Activated naive CD4-positive, alpha-beta T cell treated with anti-CD3 and anti-CD28 coated beads for 36 hours (primary cell): ENCODE measurements at regions not wholly inside any gene's neighbourhood (a gene's known extent, or its start where the extent isn't known, plus 50 kb on each side); places are given as distances from the start of the nearest gene placed in this dataset.

Source experiments
- CTCF ChIA-PET: fragments of 350-600 bp; sonication (Branson Sonifier 250); formaldehyde crosslinking; loops from one replicate; lab custom pipeline; 2021; ENCODE audit warnings: antibody characterized with exemption; lab: Charles Lee
- DNase-seq: peaks from one replicate; pipeline ENCODE4 v3.0.0-alpha.2; 2020
- H3K27ac Mint-ChIP-seq: one replicate; pipeline ENCODE4 v1.8.0; 2021; ENCODE audit warnings: mild to moderate bottlenecking, mixed read lengths
- H3K27me3 Mint-ChIP-seq: one replicate; pipeline ENCODE4 v1.8.0; 2021; ENCODE audit warnings: low read depth, mixed read lengths
- H3K36me3 Mint-ChIP-seq: one replicate; pipeline ENCODE4 v1.8.0; 2021; ENCODE audit warnings: low read depth, mixed read lengths
- H3K4me1 Mint-ChIP-seq: one replicate; pipeline ENCODE4 v1.8.0; 2021; ENCODE audit warnings: low read depth, mixed read lengths
- H3K4me3 Mint-ChIP-seq: one replicate; pipeline ENCODE4 v1.8.0; 2021; ENCODE audit warnings: mild to moderate bottlenecking, moderate library complexity, mixed read lengths
- H3K9me3 Mint-ChIP-seq: one replicate; pipeline ENCODE4 v1.8.0; 2021; ENCODE audit warnings: mixed read lengths
- intact Hi-C: fragments of 100-400 bp; cut with micrococcal nuclease; formaldehyde crosslinking; loops from one replicate; pipeline ENCODE4 v1.15.1; 2023

GRCh38 chr4:129453524-129454200 is 357.7 kb downstream of the C4orf33 start:
- H3K36me3 Mint-ChIP-seq = no peaks in the 10 kb centered on the region
- H3K9me3 Mint-ChIP-seq = peaks cover 3% of the 10 kb centered on the region
- no peak for DNase-seq
- H3K4me3 Mint-ChIP-seq = no peak overlapping the region
- no peaks in the 10 kb centered on the region for H3K27me3 Mint-ChIP-seq
- no peaks in the 10 kb centered on the region for H3K4me1 Mint-ChIP-seq
- H3K27ac Mint-ChIP-seq = no peak overlapping the region
- intact Hi-C loops = no loop called here
- CTCF ChIA-PET = no interaction called here

DNA sequence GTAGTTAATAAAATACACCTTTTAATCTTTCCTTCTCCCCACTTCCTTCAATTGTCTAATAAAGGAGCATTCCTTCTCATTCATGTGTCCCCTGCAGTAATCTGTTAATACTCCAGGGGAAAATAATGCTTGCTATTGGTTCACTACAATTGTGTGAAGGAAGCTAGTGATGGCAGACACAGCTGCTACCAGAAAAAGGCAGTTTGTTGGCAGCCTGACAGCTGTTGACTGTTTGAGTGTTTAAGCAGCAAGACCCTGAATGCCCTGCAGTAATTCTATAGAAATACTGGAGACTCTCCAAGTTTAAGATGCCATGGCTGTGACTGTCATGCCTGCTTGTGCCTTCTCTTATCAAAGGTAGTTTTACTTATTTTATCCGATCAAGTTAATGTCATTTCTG is 359.5 kb downstream of the C4orf33 start:
- Mint-ChIP-seq H3K4me3 (no peak overlapping the region), H3K4me1 (no peaks in the 10 kb centered on the region), H3K36me3 (no peaks in the 10 kb centered on the region), H3K27me3 (no peaks in the 10 kb centered on the region), H3K27ac (no peak overlapping the region), H3K9me3 (peaks cover 3% of the 10 kb centered on the region)
- CTCF ChIA-PET = no interaction called here
- DNase-seq = no peak
- intact Hi-C loops = no loop called here

- Mint-ChIP-seq H3K4me3 (no peak overlapping the region), H3K27ac (no peak overlapping the region), H3K9me3 (peaks cover 2% of the 10 kb centered on the region), H3K4me1 (no peaks in the 10 kb centered on the region), H3K36me3 (peaks cover 3% of the 10 kb centered on the region), H3K27me3 (no peaks in the 10 kb centered on the region)
- CTCF ChIA-PET = no interaction called here
- no peak for DNase-seq
- intact Hi-C loops = no loop called here
Measured at GRCh38 chr4:129468624-129469023, 372.7 kb downstream of the C4orf33 start.

- CTCF ChIA-PET = no interaction called here
- H3K27ac Mint-ChIP-seq = no peak overlapping the region
- H3K27me3 Mint-ChIP-seq = no peaks in the 10 kb centered on the region
- intact Hi-C loops = no loop called here
- DNase-seq = no peak
- peaks cover 9% of the 10 kb centered on the region for H3K9me3 Mint-ChIP-seq
- peaks cover 3% of the 10 kb centered on the region for H3K36me3 Mint-ChIP-seq
- H3K4me1 Mint-ChIP-seq = no peaks in the 10 kb centered on the region
- no peak overlapping the region for H3K4me3 Mint-ChIP-seq
Measured at GRCh38 chr4:129474698-129475097, 378.7 kb downstream of the C4orf33 start.

GRCh38 chr4:129481107-129481506 is 385.2 kb downstream of the C4orf33 start:
- no peaks in the 10 kb centered on the region for H3K27me3 Mint-ChIP-seq
- no peaks in the 10 kb centered on the region for H3K4me1 Mint-ChIP-seq
- H3K36me3 Mint-ChIP-seq = no peaks in the 10 kb centered on the region
- no peak for DNase-seq
- H3K4me3 Mint-ChIP-seq = no peak overlapping the region
- intact Hi-C loops = no loop called here
- CTCF ChIA-PET = no interaction called here
- no peaks in the 10 kb centered on the region for H3K9me3 Mint-ChIP-seq
- no peak overlapping the region for H3K27ac Mint-ChIP-seq

- CTCF ChIA-PET = no interaction called here
- Mint-ChIP-seq H3K27me3 (no peaks in the 10 kb centered on the region), H3K36me3 (no peaks in the 10 kb centered on the region), H3K9me3 (no peaks in the 10 kb centered on the region), H3K4me3 (no peak overlapping the region), H3K27ac (no peak overlapping the region), H3K4me1 (no peaks in the 10 kb centered on the region)
- no peak for DNase-seq
- intact Hi-C loops = no loop called here
Measured at GRCh38 chr4:129488427-129488826, 392.5 kb downstream of the C4orf33 start.

DNA sequence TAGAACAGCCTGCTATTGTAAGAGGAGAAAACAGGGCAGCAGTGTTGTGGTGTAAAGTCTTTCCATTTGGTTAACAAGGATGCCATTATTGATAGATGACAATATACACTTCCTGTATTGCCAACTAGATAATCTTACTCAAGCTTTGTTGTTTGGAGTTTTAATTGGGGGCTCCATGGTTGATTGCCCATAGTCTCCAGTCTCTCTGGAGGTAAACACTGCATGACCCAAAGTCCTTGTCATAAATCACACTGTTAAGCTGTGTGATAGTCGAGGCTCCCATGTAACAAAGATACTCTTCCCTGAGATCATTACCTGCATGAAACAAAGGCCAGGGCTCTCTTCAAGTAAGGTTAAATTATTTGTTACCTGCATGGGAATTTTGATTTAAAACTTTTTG is 394.6 kb downstream of the C4orf33 start:
- no peak for DNase-seq
- H3K4me3 Mint-ChIP-seq = no peak overlapping the region
- CTCF ChIA-PET = no interaction called here
- no peak overlapping the region for H3K27ac Mint-ChIP-seq
- H3K36me3 Mint-ChIP-seq = no peaks in the 10 kb centered on the region
- intact Hi-C loops = no loop called here
- H3K4me1 Mint-ChIP-seq = no peaks in the 10 kb centered on the region
- no peaks in the 10 kb centered on the region for H3K9me3 Mint-ChIP-seq
- no peaks in the 10 kb centered on the region for H3K27me3 Mint-ChIP-seq

- no peaks in the 10 kb centered on the region for H3K27me3 Mint-ChIP-seq
Measured at GRCh38 chr4:129498626-129499025, 402.7 kb downstream of the C4orf33 start.

GRCh38 chr4:129514852-129515251 is 418.9 kb downstream of the C4orf33 start:
- no peak for DNase-seq
- intact Hi-C loops = no loop called here
- no peaks in the 10 kb centered on the region for H3K4me1 Mint-ChIP-seq
- H3K27ac Mint-ChIP-seq = no peak overlapping the region
- no peak overlapping the region for H3K4me3 Mint-ChIP-seq
- H3K36me3 Mint-ChIP-seq = no peaks in the 10 kb centered on the region
- no peaks in the 10 kb centered on the region for H3K27me3 Mint-ChIP-seq
- CTCF ChIA-PET = no interaction called here
- H3K9me3 Mint-ChIP-seq = no peaks in the 10 kb centered on the region

More at GRCh38 chr4:129498626-129499025, 402.7 kb downstream of the C4orf33 start:
- DNase-seq = no peak
- Mint-ChIP-seq H3K9me3 (no peaks in the 10 kb centered on the region), H3K27ac (no peak overlapping the region), H3K4me3 (no peak overlapping the region), H3K36me3 (no peaks in the 10 kb centered on the region), H3K4me1 (no peaks in the 10 kb centered on the region)
- intact Hi-C loops = no loop called here
- CTCF ChIA-PET = no interaction called here

DNA sequence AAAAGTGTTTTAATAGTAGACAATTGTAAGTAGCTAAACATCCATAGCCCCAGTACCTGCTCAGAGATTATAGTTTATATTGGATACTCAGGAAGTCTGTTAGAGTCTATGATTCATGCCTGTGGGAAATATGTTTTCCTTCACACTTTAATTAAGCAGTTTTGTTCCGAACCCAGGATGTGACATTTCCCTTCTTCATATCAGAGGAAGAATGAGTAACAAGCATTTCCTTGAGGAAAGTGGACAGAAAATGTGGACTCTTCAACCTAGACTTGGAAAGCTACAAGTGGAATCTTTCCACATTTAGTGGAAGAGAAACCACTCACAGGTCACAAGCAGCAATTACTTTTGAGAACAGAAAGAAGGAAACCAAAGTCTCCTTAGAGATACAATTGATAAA is 419.4 kb downstream of the C4orf33 start:
- Mint-ChIP-seq H3K4me1 (no peaks in the 10 kb centered on the region), H3K9me3 (no peaks in the 10 kb centered on the region), H3K27ac (no peak overlapping the region), H3K27me3 (no peaks in the 10 kb centered on the region), H3K36me3 (no peaks in the 10 kb centered on the region), H3K4me3 (no peak overlapping the region)
- intact Hi-C loops = no loop called here
- CTCF ChIA-PET = no interaction called here
- no peak for DNase-seq

GRCh38 chr4:129526812-129527211 is 430.9 kb downstream of the C4orf33 start:
- no peak for DNase-seq
- CTCF ChIA-PET = no interaction called here
- Mint-ChIP-seq H3K36me3 (no peaks in the 10 kb centered on the region), H3K27me3 (no peaks in the 10 kb centered on the region), H3K27ac (no peak overlapping the region), H3K4me1 (no peaks in the 10 kb centered on the region), H3K9me3 (peaks cover 4% of the 10 kb centered on the region), H3K4me3 (no peak overlapping the region)
- intact Hi-C loops = no loop called here

- Mint-ChIP-seq H3K4me3 (no peak overlapping the region), H3K36me3 (no peaks in the 10 kb centered on the region), H3K4me1 (no peaks in the 10 kb centered on the region), H3K27me3 (no peaks in the 10 kb centered on the region), H3K9me3 (peaks cover 4% of the 10 kb centered on the region), H3K27ac (no peak overlapping the region)
- DNase-seq = no peak
- intact Hi-C loops = no loop called here
- CTCF ChIA-PET = no interaction called here
Measured at GRCh38 chr4:129531253-129531652, 435.3 kb downstream of the C4orf33 start.

GRCh38 chr4:129532573-129532972 is 436.6 kb downstream of the C4orf33 start:
- DNase-seq = no peak
- Mint-ChIP-seq H3K36me3 (no peaks in the 10 kb centered on the region), H3K9me3 (peaks cover 4% of the 10 kb centered on the region), H3K27ac (no peak overlapping the region), H3K4me1 (no peaks in the 10 kb centered on the region), H3K27me3 (no peaks in the 10 kb centered on the region), H3K4me3 (no peak overlapping the region)
- CTCF ChIA-PET = no interaction called here
- intact Hi-C loops = no loop called here
